H1 (cell line): ENCODE measurements at regions not wholly inside any gene's neighbourhood (a gene's known extent, or its start where the extent isn't known, plus 50 kb on each side); places are given as distances from the start of the nearest gene placed in this dataset.

ENCODE experiments used
- CTCF ChIA-PET: fragments of 300-600 bp; sonication (Branson Sonifier 250); formaldehyde crosslinking; loops from one replicate; lab custom pipeline; 2021; ENCODE audit not compliant: partially characterized antibody; lab: Charles Lee
- POLR2A ChIA-PET: fragments of 300-600 bp; sonication (Branson Sonifier 250); formaldehyde crosslinking; loops from one replicate; lab custom pipeline; 2021; ENCODE audit warnings: inconsistent platforms; ENCODE audit not compliant: partially characterized antibody; lab: Charles Lee
- DNase-seq, 2 experiments: peaks; one replicate each; pipeline versions ENCODE4 v3.0.0 to v3.0.0-alpha.2; 2010 to 2022; ENCODE audit warnings: low spot score in 2 of 2, low read depth in 1 of 2, mixed read lengths in 1 of 2
- FAIRE-seq: peaks from 2 replicates; lab custom pipeline; 2011; peaks lifted over from hg19 to GRCh38; lab: Jason Lieb, UNC
- H2AFZ ChIP-seq: 2 replicates; pipeline ENCODE4 v1.8.1; 2012; ENCODE audit warnings: low read length, inconsistent platforms
- H2AK5ac ChIP-seq: 2 replicates; pipeline ENCODE4 v1.6.1; 2013; ENCODE audit warnings: low read depth, low read length
- H2BK120ac ChIP-seq: replicated peaks from 2 replicates; pipeline ENCODE3; 2013; ENCODE audit warnings: low read depth, low read length, inconsistent platforms
- H2BK12ac ChIP-seq: 2 replicates; pipeline ENCODE4 v1.6.1; 2013; ENCODE audit warnings: low read depth, low read length
- H2BK15ac ChIP-seq: 2 replicates; pipeline ENCODE4 v1.6.1; 2013; ENCODE audit warnings: low read length
- H2BK20ac ChIP-seq: 2 replicates; pipeline ENCODE4 v1.6.1; 2013; ENCODE audit warnings: low read length
- H2BK5ac ChIP-seq: 2 replicates; pipeline ENCODE4 v1.6.1; 2013; ENCODE audit warnings: low read depth, low read length
- H3K14ac ChIP-seq: 2 replicates; pipeline ENCODE4 v1.6.1; 2013; ENCODE audit warnings: inconsistent platforms; ENCODE audit not compliant: insufficient read length
- H3K18ac ChIP-seq: 2 replicates; pipeline ENCODE4 v1.6.1; 2013; ENCODE audit warnings: low read length; ENCODE audit errors: extremely low read depth
- H3K23ac ChIP-seq: 2 replicates; pipeline ENCODE4 v1.6.1; 2013; ENCODE audit warnings: inconsistent platforms; ENCODE audit not compliant: insufficient read length
- H3K23me2 ChIP-seq: 2 replicates; pipeline ENCODE4 v1.6.1; 2013; ENCODE audit warnings: low read depth, low read length
- H3K27ac ChIP-seq: 2 replicates; pipeline ENCODE4 v1.6.1; 2011; ENCODE audit warnings: low read depth, low read length, inconsistent platforms
- H3K27me3 ChIP-seq, 4 experiments: replicated peaks in 1 of 4; 1 replicate in 1 of 4; 2 replicates in 3 of 4; pipeline versions ENCODE4 v1.6.1 to v1.8.1; 2011 to 2013; ENCODE audit warnings: low read length in 3 of 4, mild to moderate bottlenecking in 3 of 4, inconsistent platforms in 2 of 4, mixed read lengths in 2 of 4, moderate library complexity in 1 of 4; ENCODE audit not compliant: control insufficient read depth in 3 of 4, insufficient read depth in 3 of 4; ENCODE audit errors: extremely low read depth in 1 of 4
- H3K36me3 ChIP-seq, 4 experiments: 2 replicates each; pipeline versions ENCODE4 v1.6.1 to v1.8.1; 2011 to 2013; ENCODE audit warnings: mild to moderate bottlenecking in 4 of 4, low read length in 3 of 4, moderate library complexity in 2 of 4, control low read depth in 1 of 4, inconsistent platforms in 1 of 4; ENCODE audit not compliant: insufficient read depth in 4 of 4, control insufficient read depth in 2 of 4
- H3K4ac ChIP-seq: replicated peaks from 2 replicates; pipeline ENCODE3; 2013; ENCODE audit warnings: low read length, low read depth, mixed read lengths, inconsistent platforms; ENCODE audit not compliant: insufficient read length
- H3K4me1 ChIP-seq, 4 experiments: replicated peaks in 1 of 4; 1 replicate in 1 of 4; 2 replicates in 3 of 4; pipeline versions ENCODE4 v1.6.1 to v1.8.1; 2011 to 2013; ENCODE audit warnings: low read length in 3 of 4, inconsistent platforms in 2 of 4, mixed read lengths in 1 of 4; ENCODE audit not compliant: insufficient read depth in 4 of 4, control insufficient read depth in 3 of 4
- H3K4me2 ChIP-seq, 2 experiments: 2 replicates each; pipeline versions ENCODE4 v1.6.1 to v1.8.1; 2011 to 2013; ENCODE audit warnings: low read depth in 2 of 2, low read length in 2 of 2, control low read depth in 1 of 2, inconsistent platforms in 1 of 2, mild to moderate bottlenecking in 1 of 2; ENCODE audit not compliant: insufficient read depth in 1 of 2
- H3K4me3 ChIP-seq, 4 experiments: fragments of 200-600, 300-600 bp in 1 of 4; sonication (generic), shearing (Covaris generic), sonication (Bioruptor Twin) in 1 of 4; 2 replicates each; pipeline versions ENCODE4 v1.5.1 to v1.8.1; 2011 to 2016; ENCODE audit warnings: low read length in 4 of 4, low read depth in 3 of 4, control low read depth in 2 of 4, inconsistent platforms in 2 of 4, mild to moderate bottlenecking in 2 of 4, mixed read lengths in 1 of 4, moderate library complexity in 1 of 4; ENCODE audit not compliant: insufficient read depth in 2 of 4; ENCODE audit errors: extremely low read depth in 1 of 4
- H3K56ac ChIP-seq: replicated peaks from 2 replicates; pipeline ENCODE3; 2013; ENCODE audit warnings: low read depth, mild to moderate bottlenecking, mixed read lengths, low read length, inconsistent platforms; ENCODE audit not compliant: insufficient read length
- H3K79me1 ChIP-seq: 2 replicates; pipeline ENCODE4 v1.6.1; 2013; ENCODE audit warnings: low read depth, low read length, control low read depth
- H3K79me2 ChIP-seq, 2 experiments: 2 replicates each; pipeline versions ENCODE4 v1.6.1 to v1.8.1; 2012 to 2013; ENCODE audit warnings: low read length in 2 of 2, mild to moderate bottlenecking in 2 of 2, inconsistent platforms in 1 of 2; ENCODE audit not compliant: insufficient read depth in 2 of 2, control insufficient read depth in 1 of 2
- H3K9ac ChIP-seq, 4 experiments: replicated peaks in 1 of 4; 1 replicate in 1 of 4; 2 replicates in 3 of 4; pipeline versions ENCODE4 v1.6.1 to v1.8.1; 2011 to 2013; ENCODE audit warnings: low read depth in 3 of 4, low read length in 3 of 4, control low read depth in 2 of 4, mild to moderate bottlenecking in 2 of 4, moderate library complexity in 2 of 4, inconsistent platforms in 1 of 4; ENCODE audit errors: extremely low read depth in 1 of 4
- H3K9me3 ChIP-seq, 2 experiments: 2 replicates each; pipeline versions ENCODE4 v1.6.1 to v1.8.1; 2012 to 2013; ENCODE audit warnings: mild to moderate bottlenecking in 2 of 2, moderate library complexity in 2 of 2, control low read depth in 1 of 2, inconsistent platforms in 1 of 2, low read depth in 1 of 2, low read length in 1 of 2, mixed read lengths in 1 of 2; ENCODE audit not compliant: insufficient read depth in 2 of 2
- H4K20me1 ChIP-seq, 2 experiments: replicated peaks in 1 of 2; 2 replicates each; pipeline versions ENCODE3 to v1.8.1; 2011 to 2013; ENCODE audit warnings: inconsistent platforms in 2 of 2, low read length in 2 of 2, mild to moderate bottlenecking in 1 of 2; ENCODE audit not compliant: insufficient read depth in 2 of 2, control insufficient read depth in 1 of 2
- H4K5ac ChIP-seq: 2 replicates; pipeline ENCODE4 v1.6.1; 2013; ENCODE audit warnings: low read length, low read depth, mixed read lengths, inconsistent platforms; ENCODE audit not compliant: insufficient read length
- H4K8ac ChIP-seq: 2 replicates; pipeline ENCODE4 v1.8.0; 2013; ENCODE audit warnings: mild to moderate bottlenecking, moderate library complexity, low read length, inconsistent platforms; ENCODE audit not compliant: insufficient read depth; ENCODE audit errors: extremely low read depth
- H4K91ac ChIP-seq: replicated peaks from 2 replicates; pipeline ENCODE3; 2013; ENCODE audit warnings: low read length, mixed read lengths, inconsistent platforms; ENCODE audit not compliant: insufficient read length
- EP300 ChIP-seq, 2 experiments: IDR thresholded peaks; 1 replicate in 1 of 2; 2 replicates in 1 of 2; pipeline ENCODE4 v1.6.1; 2011 to 2012; ENCODE audit warnings: low read depth in 2 of 2, low read length in 2 of 2, mild to moderate bottlenecking in 2 of 2, borderline replicate concordance in 1 of 2, inconsistent platforms in 1 of 2, moderate library complexity in 1 of 2
- WGBS, 2 experiments: shearing (Covaris generic) in 1 of 2; methylation state at CpG; one replicate each; pipeline versions ENCODE4 v1.1.6 to v1.1.7; 2013 to 2015; ENCODE audit warnings: low lambda C conversion rate in 2 of 2, mixed read lengths in 2 of 2, inconsistent platforms in 1 of 2, low coverage in 1 of 2, missing lambda C conversion rate in 1 of 2; ENCODE audit not compliant: insufficient replicate concordance in 2 of 2, insufficient coverage in 1 of 2, insufficient read length in 1 of 2; ENCODE audit errors: extremely low coverage in 1 of 2, missing lambda C conversion rate in 1 of 2; 5-methylcytosine and 5-hydroxymethylcytosine counted together

- no peak for TF ChIP-seq EP300 (IDR thresholded peaks at IDR 0.05; ENCODE audit: borderline replicate concordance in 1 of 2, low read depth in 2 of 2, low read length in 2 of 2)
- FAIRE-seq = no peak
- H3K79me1 ChIP-seq = no peaks in the 10 kb centered on the region
- H2BK12ac ChIP-seq = no peak overlapping the region
- H3K4ac ChIP-seq = no peak overlapping the region
- H3K9ac ChIP-seq = no peak overlapping the region
- no peaks in the 10 kb centered on the region for H3K79me2 ChIP-seq
- 94% methylated on average over 7 of the region's 7 CpGs; no CpG with 5 or more reads in 1 of the 2 experiments for WGBS, 2 experiments
- no peak overlapping the region for H4K91ac ChIP-seq
- DNase-seq = no peak
- H3K56ac ChIP-seq = no peak overlapping the region
- no peak overlapping the region for H3K4me3 ChIP-seq
- H3K4me1 ChIP-seq = no peaks in the 10 kb centered on the region
- no peaks in the 10 kb centered on the region for H4K20me1 ChIP-seq
- POLR2A ChIA-PET = no interaction called here
- no peak overlapping the region for H2BK15ac ChIP-seq
- no peak overlapping the region for H3K23ac ChIP-seq
- no peak overlapping the region for H2AK5ac ChIP-seq
- no peak overlapping the region for H3K14ac ChIP-seq
- peaks cover 64 to 81% of the 10 kb centered on the region in 2 experiments for H3K9me3 ChIP-seq
- no peak overlapping the region for H2BK20ac ChIP-seq
- H4K8ac ChIP-seq = no peak overlapping the region
- H2BK5ac ChIP-seq = no peak overlapping the region
- no peaks in the 10 kb centered on the region for H3K27me3 ChIP-seq
- CTCF ChIA-PET = interaction anchor here (0.5 kb wide), 1 partner anchor 462 kb away, joined by 3 read pairs; no protein-coding TSS in a partner anchor
- no peak overlapping the region for H3K18ac ChIP-seq
- H4K5ac ChIP-seq = no peak overlapping the region
- H2AFZ ChIP-seq = no peak overlapping the region
- H3K27ac ChIP-seq = no peak overlapping the region
- H3K4me2 ChIP-seq = no peak overlapping the region
- no peaks in the 10 kb centered on the region for H3K36me3 ChIP-seq
- H2BK120ac ChIP-seq = no peak overlapping the region
- no peaks in the 10 kb centered on the region for H3K23me2 ChIP-seq
These were observed 146.4 kb downstream of the ZNF248 start for GRCh38 chr10:37710831-37711616.
